ENCODE measurements at regions not wholly inside any gene's neighbourhood (a gene's known extent, or its start where the extent isn't known, plus 50 kb on each side); places are given as distances from the start of the nearest gene placed in this dataset.

DNA sequence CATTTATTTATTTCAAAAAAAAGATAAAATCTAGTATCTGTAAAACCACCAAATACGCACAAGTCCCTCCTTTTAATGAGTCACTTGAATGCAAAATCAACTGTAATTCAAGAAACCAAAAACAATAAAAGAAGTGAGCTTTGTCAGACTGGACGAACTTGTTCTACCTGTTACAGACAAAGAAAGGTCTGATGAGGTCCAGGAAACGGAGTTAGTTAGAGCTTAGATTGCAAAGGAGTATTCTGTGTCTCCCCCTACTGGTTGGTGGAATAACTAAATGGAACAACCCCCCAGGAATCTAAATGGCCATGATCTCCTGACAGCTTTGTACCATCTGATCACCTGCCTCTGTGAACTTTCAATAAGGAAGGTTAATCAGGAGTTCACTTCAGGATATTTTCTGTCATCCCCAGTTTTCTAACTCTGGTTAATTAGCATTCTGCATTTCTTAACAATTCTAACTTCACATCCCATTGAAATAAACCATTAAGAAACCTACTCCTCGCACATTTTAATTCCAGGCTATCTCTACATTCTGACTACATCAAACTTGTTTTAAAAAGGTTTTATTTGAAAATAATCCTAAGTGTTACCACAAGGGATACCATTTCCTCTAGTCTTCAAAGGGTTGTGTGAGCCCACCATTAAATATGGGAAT lies 333.0 kb upstream of the SATB1 start:
- WGBS, 2 experiments (ENCODE audit: extremely low coverage in 2 of 2, insufficient read length in 1 of 2) = no CpG with 5 or more reads among the region's 4 CpGs
- no peak overlapping the region for H3K4ac ChIP-seq (ENCODE audit: low read depth, low read length)
- no peak overlapping the region for H4K91ac ChIP-seq (ENCODE audit: insufficient read depth, low read depth, low read length)
- dilution Hi-C loops (cut with HindIII; ENCODE audit: low sequenced_read_pairs, unreplicated experiment) (no loop called here), intact Hi-C loops (cut with micrococcal nuclease) (no loop called here), in situ Hi-C loops (cut with MboI; ENCODE audit: low sequenced_read_pairs) (no loop called here)
- TF ChIP-seq, protein P1, sequence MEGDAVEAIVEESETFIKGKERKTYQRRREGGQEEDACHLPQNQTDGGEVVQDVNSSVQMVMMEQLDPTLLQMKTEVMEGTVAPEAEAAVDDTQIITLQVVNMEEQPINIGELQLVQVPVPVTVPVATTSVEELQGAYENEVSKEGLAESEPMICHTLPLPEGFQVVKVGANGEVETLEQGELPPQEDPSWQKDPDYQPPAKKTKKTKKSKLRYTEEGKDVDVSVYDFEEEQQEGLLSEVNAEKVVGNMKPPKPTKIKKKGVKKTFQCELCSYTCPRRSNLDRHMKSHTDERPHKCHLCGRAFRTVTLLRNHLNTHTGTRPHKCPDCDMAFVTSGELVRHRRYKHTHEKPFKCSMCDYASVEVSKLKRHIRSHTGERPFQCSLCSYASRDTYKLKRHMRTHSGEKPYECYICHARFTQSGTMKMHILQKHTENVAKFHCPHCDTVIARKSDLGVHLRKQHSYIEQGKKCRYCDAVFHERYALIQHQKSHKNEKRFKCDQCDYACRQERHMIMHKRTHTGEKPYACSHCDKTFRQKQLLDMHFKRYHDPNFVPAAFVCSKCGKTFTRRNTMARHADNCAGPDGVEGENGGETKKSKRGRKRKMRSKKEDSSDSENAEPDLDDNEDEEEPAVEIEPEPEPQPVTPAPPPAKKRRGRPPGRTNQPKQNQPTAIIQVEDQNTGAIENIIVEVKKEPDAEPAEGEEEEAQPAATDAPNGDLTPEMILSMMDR (conservative IDR thresholded peaks at IDR 0.05; ENCODE audit: low read depth, low read length) = no peak
- no peak for TF ChIP-seq CEBPB (IDR thresholded peaks at IDR 0.05; ENCODE audit: low read depth, low read length)
- no peak for TF ChIP-seq BHLHE40 (IDR thresholded peaks at IDR 0.05; ENCODE audit: low read depth, low read length)
- no peak for TF ChIP-seq NFE2L2 (IDR thresholded peaks at IDR 0.05; ENCODE audit: low read depth, low read length)
- TF ChIP-seq, protein P2, sequence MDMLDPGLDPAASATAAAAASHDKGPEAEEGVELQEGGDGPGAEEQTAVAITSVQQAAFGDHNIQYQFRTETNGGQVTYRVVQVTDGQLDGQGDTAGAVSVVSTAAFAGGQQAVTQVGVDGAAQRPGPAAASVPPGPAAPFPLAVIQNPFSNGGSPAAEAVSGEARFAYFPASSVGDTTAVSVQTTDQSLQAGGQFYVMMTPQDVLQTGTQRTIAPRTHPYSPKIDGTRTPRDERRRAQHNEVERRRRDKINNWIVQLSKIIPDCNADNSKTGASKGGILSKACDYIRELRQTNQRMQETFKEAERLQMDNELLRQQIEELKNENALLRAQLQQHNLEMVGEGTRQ (IDR thresholded peaks at IDR 0.05; ENCODE audit: low read depth, low read length) = no peak
- TF ChIP-seq MAZ (IDR thresholded peaks at IDR 0.05; ENCODE audit: borderline replicate concordance, low read depth, low read length) = no peak
- no peak for TF ChIP-seq MXI1 (IDR thresholded peaks at IDR 0.05; ENCODE audit: borderline replicate concordance, low read depth, low read length)
- TF ChIP-seq CHD1 (IDR thresholded peaks at IDR 0.05; ENCODE audit: low read depth, low read length) = no peak
- no peak for TF ChIP-seq RFX5 (IDR thresholded peaks at IDR 0.05; ENCODE audit: low read depth, low read length)
- no peak for TF ChIP-seq SMC3 (IDR thresholded peaks at IDR 0.05; ENCODE audit: low read depth, low read length)
- TF ChIP-seq RAD21 (IDR thresholded peaks at IDR 0.05; ENCODE audit: low read length) = no peak
- no peak for TF ChIP-seq MAFK (IDR thresholded peaks at IDR 0.05; ENCODE audit: low read depth, low read length)
- no peaks in the 10 kb centered on the region for H3K4me1 ChIP-seq (ENCODE audit: control insufficient read depth, insufficient read depth, low read length)
- H3K9ac ChIP-seq (ENCODE audit: low read depth, low read length) = no peak overlapping the region
- H3K18ac ChIP-seq (ENCODE audit: low read depth, low read length) = no peak overlapping the region
- no peaks in the 10 kb centered on the region for H3K79me1 ChIP-seq (ENCODE audit: low read depth in 1 of 2, low read length in 2 of 2)
- CTCF ChIA-PET = no interaction called here
- H3K9me3 ChIP-seq (ENCODE audit: control insufficient read depth, insufficient read depth, low read length) = peaks cover 5% of the 10 kb centered on the region; the same call in 1 of the 2 replicates
- no peaks in the 10 kb centered on the region for H3K27me3 ChIP-seq (ENCODE audit: control insufficient read depth, insufficient read depth, low read length)
- POLR2A ChIA-PET (ENCODE audit: unreplicated experiment) = no interaction called here
- no peak overlapping the region for H2AFZ ChIP-seq (replicated peaks; ENCODE audit: low read length, poor library complexity)
- no peak overlapping the region for H3K56ac ChIP-seq (ENCODE audit: extremely low read depth, insufficient read depth, low read length)
- H4K20me1 ChIP-seq (ENCODE audit: insufficient read depth, low read length) = no peaks in the 10 kb centered on the region
- no peak overlapping the region for H2AK5ac ChIP-seq (ENCODE audit: low read depth, low read length)
- DNase-seq = no peak
- no peak overlapping the region for H4K5ac ChIP-seq (ENCODE audit: low read depth, low read length)
- no peak overlapping the region for H2BK120ac ChIP-seq (ENCODE audit: low read depth, low read length)
- H2BK20ac ChIP-seq (ENCODE audit: low read depth, low read length) = no peak overlapping the region
- no peak overlapping the region for H2AK9ac ChIP-seq (replicated peaks; ENCODE audit: low read depth, low read length, poor library complexity)
- no peaks in the 10 kb centered on the region for H3K36me3 ChIP-seq (ENCODE audit: control insufficient read depth, insufficient read depth, low read length)
- no peak overlapping the region for H2BK5ac ChIP-seq (ENCODE audit: low read depth, low read length, poor library complexity, severe bottlenecking)
- ATAC-seq (ENCODE audit: low read depth) = no peak
- no TSS peak for BruUV-seq (replicated peaks)
- H3K23ac ChIP-seq (ENCODE audit: low read depth, low read length) = no peak overlapping the region
- no peak overlapping the region for H4K8ac ChIP-seq (ENCODE audit: low read depth in 2 of 2, low read length in 2 of 2)
- H3K4me3 ChIP-seq (ENCODE audit: insufficient read depth, low read depth, low read length) = no peak overlapping the region
- H3K27ac ChIP-seq (ENCODE audit: insufficient read depth, low read length) = no peak overlapping the region
- H3K9me1 ChIP-seq (ENCODE audit: insufficient read depth, low read length) = no peaks in the 10 kb centered on the region
- no peak overlapping the region for H2BK15ac ChIP-seq (ENCODE audit: low read depth, low read length)
- no peak overlapping the region for H3K14ac ChIP-seq (replicated peaks; ENCODE audit: low read depth, low read length)
- no peak overlapping the region for H3K4me2 ChIP-seq (ENCODE audit: low read depth, low read length)
